ENCODE measurements at regions not wholly inside any gene's neighbourhood (a gene's known extent, or its start where the extent isn't known, plus 50 kb on each side); places are given as distances from the start of the nearest gene placed in this dataset.

DNA sequence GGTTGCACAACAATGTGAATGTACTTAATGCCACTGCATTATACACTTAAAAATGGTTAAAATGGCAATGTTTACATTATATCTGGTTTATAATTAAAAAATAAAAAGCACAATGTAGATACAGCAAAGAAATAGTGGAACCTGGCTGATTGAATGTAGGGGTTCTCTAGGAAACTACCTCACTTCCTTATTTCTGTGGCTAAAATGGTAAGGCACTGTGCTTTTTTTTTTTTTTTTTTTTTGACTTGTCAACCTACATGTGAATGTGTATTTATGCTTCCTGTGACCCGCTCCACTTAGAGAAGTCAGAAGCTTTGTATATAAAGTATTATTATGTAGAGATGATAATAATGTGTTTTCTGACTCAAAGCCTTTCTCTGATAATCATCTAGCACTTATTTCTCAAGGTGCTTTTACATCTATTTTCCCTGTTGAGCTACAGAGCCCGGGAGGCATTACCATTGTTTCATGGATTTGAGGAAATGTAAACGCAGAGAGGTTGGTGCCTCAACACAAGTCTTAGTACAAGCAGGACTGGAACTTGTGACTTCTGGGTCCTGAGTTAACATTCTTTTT is 55.0 kb downstream of the SOX4 start:
- no peak for DNase-seq
- Mint-ChIP-seq H3K36me3 (ENCODE audit: low read depth) (no peaks in the 10 kb centered on the region), H3K27me3 (ENCODE audit: low read depth) (no peaks in the 10 kb centered on the region), H3K27ac (no peak overlapping the region), H3K4me3 (no peak overlapping the region), H3K4me1 (ENCODE audit: low read depth) (no peaks in the 10 kb centered on the region), H3K9me3 (ENCODE audit: insufficient read depth) (no peaks in the 10 kb centered on the region)
- no peak for ATAC-seq
- POLR2A ChIA-PET, result no interaction called here
- CTCF ChIA-PET, result no interaction called here

GRCh38 chr6:21653323-21653722 is 59.8 kb downstream of the SOX4 start:
- no peak overlapping the region for H3K4me3 Mint-ChIP-seq
- no peak overlapping the region for H3K27ac Mint-ChIP-seq
- DNase-seq (no peak), ATAC-seq (no peak)
- H3K36me3 Mint-ChIP-seq (ENCODE audit: low read depth), result no peaks in the 10 kb centered on the region
- ChIA-PET CTCF (no interaction called here), POLR2A (no interaction called here)
- no peaks in the 10 kb centered on the region for H3K9me3 Mint-ChIP-seq (ENCODE audit: insufficient read depth)
- no peaks in the 10 kb centered on the region for H3K4me1 Mint-ChIP-seq (ENCODE audit: low read depth)
- H3K27me3 Mint-ChIP-seq (ENCODE audit: low read depth), result peaks cover 2% of the 10 kb centered on the region

- Mint-ChIP-seq H3K27ac (no peak overlapping the region), H3K27me3 (ENCODE audit: low read depth) (peaks cover 2% of the 10 kb centered on the region), H3K4me3 (no peak overlapping the region), H3K9me3 (ENCODE audit: insufficient read depth) (no peaks in the 10 kb centered on the region), H3K36me3 (ENCODE audit: low read depth) (no peaks in the 10 kb centered on the region), H3K4me1 (ENCODE audit: low read depth) (no peaks in the 10 kb centered on the region)
- DNase-seq (no peak), ATAC-seq (no peak)
- CTCF ChIA-PET, result no interaction called here
- POLR2A ChIA-PET, result no interaction called here
Observed at GRCh38 chr6:21653905-21654304, 60.4 kb downstream of the SOX4 start.

- H3K4me1 Mint-ChIP-seq (ENCODE audit: low read depth), result no peaks in the 10 kb centered on the region
- peaks cover 2% of the 10 kb centered on the region for H3K27me3 Mint-ChIP-seq (ENCODE audit: low read depth)
- H3K27ac Mint-ChIP-seq, result no peak overlapping the region
- DNase-seq, result no peak
- CTCF ChIA-PET, result no interaction called here
- no peaks in the 10 kb centered on the region for H3K9me3 Mint-ChIP-seq (ENCODE audit: insufficient read depth)
- H3K4me3 Mint-ChIP-seq, result no peak overlapping the region
- no peak for ATAC-seq
- H3K36me3 Mint-ChIP-seq (ENCODE audit: low read depth), result no peaks in the 10 kb centered on the region
- POLR2A ChIA-PET, result no interaction called here
Observed at GRCh38 chr6:21654361-21654760, 60.8 kb downstream of the SOX4 start.

GRCh38 chr6:21663966-21664313 is 70.4 kb downstream of the SOX4 start:
- ATAC-seq (no peak), DNase-seq (no peak)
- Mint-ChIP-seq H3K36me3 (ENCODE audit: low read depth) (no peaks in the 10 kb centered on the region), H3K9me3 (ENCODE audit: insufficient read depth) (no peaks in the 10 kb centered on the region), H3K27ac (no peak overlapping the region), H3K27me3 (ENCODE audit: low read depth) (peaks cover 58% of the 10 kb centered on the region), H3K4me3 (no peak overlapping the region), H3K4me1 (ENCODE audit: low read depth) (peaks cover 22% of the 10 kb centered on the region)
- CTCF ChIA-PET, result interaction anchor here (0.7 kb wide), 1 partner anchor 69 kb away, joined by 3 read pairs; no protein-coding TSS in a partner anchor
- POLR2A ChIA-PET, result no interaction called here

- Mint-ChIP-seq H3K27ac (no peak overlapping the region), H3K4me3 (no peak overlapping the region), H3K4me1 (ENCODE audit: low read depth) (peaks cover 22% of the 10 kb centered on the region), H3K9me3 (ENCODE audit: insufficient read depth) (no peaks in the 10 kb centered on the region), H3K36me3 (ENCODE audit: low read depth) (no peaks in the 10 kb centered on the region), H3K27me3 (ENCODE audit: low read depth) (peaks cover 58% of the 10 kb centered on the region)
- no peak for DNase-seq
- no peak for ATAC-seq
- POLR2A ChIA-PET, result no interaction called here
- CTCF ChIA-PET, result no interaction called here
Observed at GRCh38 chr6:21664314-21665109, 71.0 kb downstream of the SOX4 start.

DNA sequence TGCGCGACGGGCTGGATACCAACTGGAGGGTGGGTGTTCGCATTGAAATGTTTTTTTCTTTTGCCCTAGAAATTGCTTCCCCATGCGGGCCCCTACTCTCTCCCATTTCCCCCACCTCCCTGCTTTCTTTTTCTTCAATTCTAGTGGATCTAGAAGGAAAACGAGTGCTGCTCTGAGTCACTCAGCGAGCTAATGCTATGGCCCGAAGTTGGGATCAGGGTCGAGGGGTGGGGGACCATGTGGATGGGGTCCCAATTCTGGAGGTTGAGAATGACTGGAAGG is 71.5 kb downstream of the SOX4 start:
- POLR2A ChIA-PET, result no interaction called here
- H3K4me3 Mint-ChIP-seq, result no peak overlapping the region

DNA sequence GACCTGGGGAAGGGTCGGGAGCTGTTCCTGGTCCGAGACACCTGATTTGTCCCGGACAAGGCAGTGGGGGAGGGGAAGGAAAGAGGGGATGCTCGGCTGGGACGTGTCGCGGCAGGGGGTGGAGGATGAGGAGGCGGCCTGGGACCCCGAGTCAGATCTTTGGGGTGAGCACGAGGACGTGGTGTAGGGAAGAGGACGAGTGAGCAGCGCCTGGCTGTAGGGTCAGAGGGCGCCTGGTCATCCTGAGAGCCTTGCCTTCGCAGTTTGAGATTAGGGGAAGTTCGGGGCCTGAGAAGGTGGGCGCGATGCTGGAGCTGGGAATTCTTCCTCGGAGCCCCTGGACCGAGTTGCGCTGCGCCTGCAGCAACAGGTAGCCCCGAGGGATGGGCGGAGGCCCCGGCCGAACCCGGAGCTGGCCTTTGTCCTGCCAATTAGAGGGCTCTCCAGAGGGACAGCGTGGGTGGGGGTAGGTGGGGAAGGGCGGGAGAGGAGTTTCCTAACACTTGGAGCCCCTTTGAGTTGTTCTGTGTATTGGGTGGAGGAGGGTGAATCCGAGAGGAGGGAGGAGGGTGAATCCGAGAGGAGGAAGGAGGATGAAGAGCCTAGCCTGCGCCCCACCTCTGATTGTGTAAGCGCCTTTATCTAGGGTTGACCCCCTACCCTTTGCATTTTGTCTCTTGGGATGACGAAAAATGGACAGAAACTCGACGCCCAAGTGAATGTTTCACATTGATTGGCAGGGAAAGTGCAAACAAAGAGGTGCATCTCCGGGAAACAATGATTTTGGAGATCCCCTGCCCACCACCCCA is 72.0 kb downstream of the SOX4 start:
- Mint-ChIP-seq H3K9me3 (ENCODE audit: insufficient read depth) (no peaks in the 10 kb centered on the region), H3K36me3 (ENCODE audit: low read depth) (no peaks in the 10 kb centered on the region), H3K27me3 (ENCODE audit: low read depth) (peaks cover 61% of the 10 kb centered on the region), H3K27ac (no peak overlapping the region), H3K4me3 (peak overlapping the region; percentile 8), H3K4me1 (ENCODE audit: low read depth) (peaks cover 22% of the 10 kb centered on the region)
- POLR2A ChIA-PET, result no interaction called here
- DNase-seq (no peak), ATAC-seq (no peak)
- CTCF ChIA-PET, result no interaction called here

More for the DNA sequence above, 71.5 kb downstream of the SOX4 start:
- Mint-ChIP-seq H3K4me1 (ENCODE audit: low read depth) (peaks cover 22% of the 10 kb centered on the region), H3K9me3 (ENCODE audit: insufficient read depth) (no peaks in the 10 kb centered on the region), H3K27ac (no peak overlapping the region), H3K27me3 (ENCODE audit: low read depth) (peaks cover 58% of the 10 kb centered on the region), H3K36me3 (ENCODE audit: low read depth) (no peaks in the 10 kb centered on the region)
- CTCF ChIA-PET, result no interaction called here
- DNase-seq (no peak), ATAC-seq (no peak)

DNA sequence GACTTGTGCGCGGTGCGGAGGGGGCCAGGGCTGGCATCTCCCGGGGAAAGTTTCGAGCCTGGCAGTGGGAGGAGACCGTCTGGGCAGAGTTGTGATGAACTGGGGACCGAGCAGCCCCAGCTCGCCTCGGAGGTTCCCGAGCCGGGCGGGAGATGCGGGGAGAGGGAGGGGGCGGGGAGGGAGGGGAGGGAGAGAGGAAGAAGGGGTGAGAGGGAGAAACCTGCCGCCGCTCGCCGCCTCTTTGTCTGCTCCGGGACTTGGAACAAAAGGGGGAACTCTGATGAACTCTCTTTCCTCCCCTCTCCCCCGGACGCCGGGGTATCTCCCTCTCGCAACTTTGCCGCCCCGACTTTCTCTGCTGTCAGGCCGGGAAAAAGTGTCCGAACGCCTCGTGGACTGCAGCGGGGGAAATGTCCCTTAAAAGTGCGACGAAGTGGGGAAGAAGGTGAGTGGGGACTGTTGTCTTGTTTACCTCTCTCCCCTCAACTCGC is 72.7 kb downstream of the SOX4 start:
- Mint-ChIP-seq H3K36me3 (ENCODE audit: low read depth) (no peaks in the 10 kb centered on the region), H3K4me1 (ENCODE audit: low read depth) (peaks cover 22% of the 10 kb centered on the region), H3K9me3 (ENCODE audit: insufficient read depth) (no peaks in the 10 kb centered on the region), H3K4me3 (peak overlapping the region; percentile 25), H3K27ac (no peak overlapping the region), H3K27me3 (ENCODE audit: low read depth) (peaks cover 61% of the 10 kb centered on the region)
- no peak for ATAC-seq
- ChIA-PET POLR2A (no interaction called here), CTCF (no interaction called here)
- no peak for DNase-seq

DNA sequence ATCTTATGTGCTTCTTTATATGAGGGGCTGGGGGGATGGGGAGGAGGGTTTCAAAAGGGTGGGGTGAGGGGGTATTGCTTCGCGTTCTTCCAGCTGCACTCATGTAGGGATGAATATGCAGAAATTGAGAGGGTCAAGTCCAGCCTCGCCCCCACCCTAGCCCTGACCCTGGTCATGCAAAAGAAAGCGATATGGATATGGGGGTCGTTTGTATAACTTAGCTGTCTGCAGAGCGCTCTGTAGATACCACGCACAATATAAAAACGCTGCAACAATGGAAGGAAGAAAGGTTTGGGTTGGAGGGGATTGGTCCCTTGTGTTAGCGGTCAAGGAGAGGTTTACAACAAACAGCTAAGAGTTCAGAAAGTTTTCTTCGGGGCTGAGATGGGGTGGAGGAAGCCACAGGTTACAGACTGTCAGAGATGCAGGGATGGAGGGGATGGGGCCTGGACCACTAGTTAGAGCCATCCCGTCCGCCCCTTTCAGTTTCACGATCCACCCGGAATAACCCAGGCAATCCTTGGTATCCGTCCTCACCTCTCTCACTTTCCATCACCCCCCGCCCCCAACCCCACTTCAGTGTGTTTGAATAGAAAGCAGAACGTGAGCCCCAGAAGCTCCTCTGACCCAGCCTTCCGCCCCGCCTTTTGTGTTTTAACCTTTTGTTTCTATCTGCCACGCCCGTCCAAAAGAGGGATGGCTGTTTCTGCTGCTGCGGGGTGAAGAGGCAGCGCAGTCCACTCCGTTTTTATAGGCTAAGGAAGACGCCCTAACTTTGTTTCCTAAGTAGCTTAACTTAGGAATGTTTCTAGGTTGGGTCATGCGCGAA is 73.5 kb downstream of the SOX4 start:
- H3K4me3 Mint-ChIP-seq, result peak overlapping the region; percentile 25
- H3K27me3 Mint-ChIP-seq (ENCODE audit: low read depth), result peaks cover 61% of the 10 kb centered on the region
- H3K27ac Mint-ChIP-seq, result no peak overlapping the region
- CTCF ChIA-PET, result no interaction called here
- POLR2A ChIA-PET, result no interaction called here
- DNase-seq (no peak), ATAC-seq (no peak)
- H3K4me1 Mint-ChIP-seq (ENCODE audit: low read depth), result peaks cover 22% of the 10 kb centered on the region
- no peaks in the 10 kb centered on the region for H3K9me3 Mint-ChIP-seq (ENCODE audit: insufficient read depth)
- H3K36me3 Mint-ChIP-seq (ENCODE audit: low read depth), result no peaks in the 10 kb centered on the region

- no peaks in the 10 kb centered on the region for H3K36me3 Mint-ChIP-seq (ENCODE audit: low read depth)
- CTCF ChIA-PET, result no interaction called here
- no peak overlapping the region for H3K4me3 Mint-ChIP-seq
- DNase-seq (no peak), ATAC-seq (no peak)
- peaks cover 22% of the 10 kb centered on the region for H3K4me1 Mint-ChIP-seq (ENCODE audit: low read depth)
- H3K27ac Mint-ChIP-seq, result no peak overlapping the region
- POLR2A ChIA-PET, result no interaction called here
- H3K9me3 Mint-ChIP-seq (ENCODE audit: insufficient read depth), result no peaks in the 10 kb centered on the region
- H3K27me3 Mint-ChIP-seq (ENCODE audit: low read depth), result peaks cover 48% of the 10 kb centered on the region
Observed at GRCh38 chr6:21668795-21669194, 75.2 kb downstream of the SOX4 start.

DNA sequence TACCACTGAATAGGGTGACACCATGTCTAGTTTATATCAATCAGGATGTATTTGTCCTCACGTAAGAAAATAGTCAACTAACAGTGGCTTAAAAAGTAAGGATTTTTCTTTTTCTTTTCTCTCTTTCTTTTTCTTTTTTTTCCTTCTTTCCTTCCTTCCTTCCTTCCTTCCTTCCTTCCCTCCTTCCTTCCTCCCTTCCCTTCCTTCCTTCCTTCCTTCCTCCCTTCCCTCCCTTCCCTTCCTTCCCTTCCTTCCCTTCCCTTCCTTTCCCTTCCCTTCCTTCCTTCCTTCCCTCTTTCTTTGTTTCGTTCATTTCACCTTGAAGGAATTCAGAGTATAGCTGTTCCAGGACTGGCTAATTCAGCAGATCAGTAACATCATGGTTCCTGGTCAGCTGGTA is 83.2 kb downstream of the SOX4 start:
- H3K4me1 Mint-ChIP-seq (ENCODE audit: low read depth), result no peaks in the 10 kb centered on the region
- no peak overlapping the region for H3K4me3 Mint-ChIP-seq
- DNase-seq (no peak), ATAC-seq (no peak)
- H3K27ac Mint-ChIP-seq, result no peak overlapping the region
- CTCF ChIA-PET, result no interaction called here
- H3K36me3 Mint-ChIP-seq (ENCODE audit: low read depth), result no peaks in the 10 kb centered on the region
- no peaks in the 10 kb centered on the region for H3K9me3 Mint-ChIP-seq (ENCODE audit: insufficient read depth)
- no peaks in the 10 kb centered on the region for H3K27me3 Mint-ChIP-seq (ENCODE audit: low read depth)
- POLR2A ChIA-PET, result interaction anchor here (0.5 kb wide), 1 partner anchor 16 kb away, joined by 3 read pairs; no protein-coding TSS in a partner anchor

Measured in activated CD8-positive, alpha-beta T cell treated with anti-CD3 and anti-CD28 coated beads, Interleukin-2, amount 10 ng/mL, durations not matched to agents 7 days and 5 days (primary cell).